Brain pericyte (primary cell): ENCODE measurements at regions not wholly inside any gene's neighbourhood (a gene's known extent, or its start where the extent isn't known, plus 50 kb on each side); places are given as distances from the start of the nearest gene placed in this dataset.
A peak's percentile ranks its signal among the peaks of the same experiment; 100 is the strongest.

Source experiments
- DNase-seq: peaks from one replicate; pipeline ENCODE4 v3.0.0-alpha.2; 2012; ENCODE audit warnings: low read depth, low spot score

DNA sequence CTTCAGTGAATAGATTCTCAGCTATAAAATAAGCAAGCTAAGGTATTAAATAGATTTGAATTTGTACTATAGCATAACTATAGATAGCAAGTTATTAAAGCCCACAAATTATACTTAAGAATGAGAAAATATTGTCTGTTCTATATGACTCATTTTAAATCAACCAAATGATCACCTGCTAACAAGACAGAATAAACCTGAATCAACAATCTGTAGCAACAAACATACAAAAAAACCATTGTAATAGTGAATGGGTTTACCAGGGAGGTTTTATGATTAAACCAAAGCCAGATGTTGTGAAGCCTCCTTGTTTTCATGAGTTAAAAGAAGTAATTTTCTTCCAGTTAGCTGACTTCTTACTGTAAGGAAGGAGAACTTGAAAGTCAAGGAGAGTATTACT is 71.9 kb upstream of the HTR1B start:
- DNase-seq: no peak

DNA sequence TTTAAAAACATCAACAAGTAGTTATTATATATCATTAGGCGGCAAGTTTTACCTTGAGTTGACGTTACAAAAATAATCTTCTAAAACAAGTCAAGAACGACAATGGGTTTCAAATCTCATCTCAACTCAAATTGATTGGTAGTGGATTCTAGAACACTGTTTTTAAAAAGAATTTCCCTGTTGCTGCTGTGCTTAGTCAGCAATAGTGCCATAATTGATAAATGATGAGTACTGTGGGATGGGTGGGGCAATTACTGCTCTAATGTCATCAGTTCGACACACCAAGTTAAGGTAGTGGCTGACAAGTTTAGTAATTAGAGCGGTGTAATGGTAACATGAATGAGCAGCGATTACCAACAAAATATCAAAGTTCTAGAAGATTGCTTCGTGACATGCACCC is 73.4 kb upstream of the HTR1B start:
- DNase-seq: no peak

DNA sequence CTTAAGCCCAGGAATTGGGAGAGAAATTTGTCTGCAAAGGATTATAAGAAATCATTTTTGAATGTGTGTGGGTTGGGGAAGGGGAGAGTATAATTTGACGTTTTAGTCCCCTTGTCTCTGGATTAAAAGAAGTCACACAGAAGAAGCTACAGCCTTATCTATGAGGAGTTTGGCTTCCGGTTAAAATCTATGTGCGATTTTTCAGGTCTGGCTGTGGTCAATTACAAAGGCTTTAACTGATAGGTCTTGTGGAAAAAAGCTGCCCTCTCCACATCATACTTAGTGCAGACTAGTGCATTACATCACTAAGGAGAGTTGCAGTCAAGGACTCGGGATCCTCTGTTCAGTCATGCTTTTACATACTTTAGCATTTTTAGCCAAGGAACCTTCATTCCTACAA is 80.3 kb upstream of the HTR1B start:
- no peak for DNase-seq

DNA sequence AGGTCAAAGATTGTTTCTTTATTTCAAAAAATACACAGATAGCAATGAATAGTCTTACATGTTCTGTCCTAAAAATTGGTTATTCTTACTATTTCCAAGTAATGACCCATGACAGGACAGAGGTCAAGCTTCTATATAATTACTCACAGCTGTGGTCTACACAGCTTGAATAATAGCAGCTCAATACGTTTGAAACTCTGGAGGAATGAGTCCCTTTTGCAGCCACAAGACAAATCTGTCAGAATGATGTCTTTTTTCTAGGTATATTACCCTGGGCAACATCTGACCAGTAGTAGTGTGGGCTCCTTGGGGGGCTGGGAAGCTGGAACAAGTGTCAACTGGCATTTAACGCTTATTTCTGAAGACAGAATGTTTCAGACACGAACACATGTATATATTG is 84.9 kb upstream of the HTR1B start:
- DNase-seq: no peak

DNA sequence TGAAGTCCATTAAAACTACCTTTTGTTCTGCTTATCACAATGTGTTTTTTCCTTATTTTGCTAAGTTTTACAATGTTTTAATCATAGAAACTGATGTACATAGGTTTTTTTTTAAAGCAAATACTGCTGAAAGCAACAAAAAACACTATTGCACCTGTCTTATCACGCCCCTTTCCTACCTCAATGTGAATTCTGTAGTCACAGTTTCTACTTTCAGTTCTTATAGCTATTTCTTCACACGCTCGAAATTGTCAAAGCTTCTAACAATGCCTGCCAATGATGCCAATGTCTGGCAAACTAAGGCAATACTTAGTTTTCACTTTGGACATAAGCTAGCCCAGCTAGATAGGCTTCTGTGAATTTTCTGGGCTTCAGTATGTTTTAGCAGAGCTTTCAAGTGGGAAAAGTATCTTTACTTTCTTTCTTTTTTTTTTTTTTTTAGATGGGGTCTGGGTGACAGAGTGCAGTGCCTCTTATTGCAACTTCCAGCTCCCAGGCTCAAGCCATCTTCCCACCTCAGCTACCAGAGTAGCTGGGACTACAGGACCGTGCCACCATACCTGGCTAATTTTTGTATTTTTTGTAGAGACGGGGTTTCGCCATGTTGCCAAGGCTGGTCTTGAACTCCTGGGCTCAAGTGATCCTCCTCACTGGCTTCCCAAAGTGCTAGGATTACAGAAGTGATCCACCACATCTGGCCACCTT is 85.5 kb upstream of the HTR1B start:
- no peak for DNase-seq

DNA sequence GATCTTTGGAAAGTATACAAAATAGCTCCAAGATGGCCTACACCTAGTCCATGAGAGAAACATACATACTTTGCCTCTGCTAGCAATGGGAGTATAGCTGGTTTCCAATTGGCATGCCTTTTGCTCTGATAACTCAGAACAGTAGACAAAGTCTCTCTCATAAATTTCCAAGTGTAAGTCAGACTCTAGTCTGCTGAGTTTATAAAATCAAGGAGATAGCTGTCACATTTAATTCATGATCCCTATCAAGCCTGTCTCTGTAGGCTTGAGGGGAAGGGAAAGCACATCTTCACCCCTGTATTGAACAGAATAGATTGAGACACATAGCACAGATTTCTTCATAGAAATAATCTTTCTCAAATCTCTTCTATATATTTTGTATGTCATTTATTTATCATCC is 87.8 kb upstream of the HTR1B start:
- no peak for DNase-seq

DNA sequence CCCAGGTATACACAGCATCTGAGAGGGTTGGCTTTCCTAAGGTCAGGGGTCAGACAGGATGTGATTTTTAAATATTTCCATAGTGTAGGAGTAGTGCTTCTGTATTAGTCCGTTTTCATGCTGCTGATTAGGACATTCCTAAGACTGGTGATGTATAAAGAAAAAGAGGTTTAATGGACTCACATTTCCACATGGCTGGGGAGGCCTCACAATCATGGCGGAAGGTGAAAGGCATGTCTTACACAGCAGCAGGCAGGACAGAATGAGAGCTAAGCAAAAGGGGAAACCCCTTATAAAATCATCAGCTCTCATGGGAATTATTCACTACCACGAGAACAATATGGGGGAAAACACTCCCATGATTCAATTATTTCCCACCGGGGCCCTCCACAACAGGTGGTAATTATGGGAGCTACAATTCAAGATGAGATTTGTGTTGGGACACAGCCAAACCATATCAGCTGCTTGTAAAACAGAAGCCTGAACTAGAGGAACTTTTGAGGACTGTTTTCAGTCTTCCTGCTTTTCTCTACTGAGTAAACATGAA is 91.0 kb upstream of the MEI4 start:
- peak; percentile 63 for DNase-seq

DNA sequence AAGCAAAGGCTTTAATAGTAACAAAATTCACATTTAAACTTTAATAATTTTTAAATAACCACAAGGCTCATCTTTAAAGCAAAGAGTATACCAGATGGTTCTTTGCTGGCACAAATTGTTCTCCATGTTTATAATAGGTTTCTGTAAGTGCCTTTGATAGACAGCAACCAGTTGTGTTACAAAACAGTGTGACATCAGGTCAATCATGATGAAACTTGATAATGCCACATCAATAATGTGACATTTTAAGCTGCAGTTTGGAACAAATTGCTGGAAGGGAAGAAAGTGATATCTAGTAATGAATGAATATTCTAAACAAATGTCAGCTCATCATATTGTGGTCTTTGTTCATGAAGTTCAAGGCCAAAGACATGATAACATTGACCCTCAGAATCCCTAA is 87.5 kb upstream of the MEI4 start:
- no peak for DNase-seq

DNA sequence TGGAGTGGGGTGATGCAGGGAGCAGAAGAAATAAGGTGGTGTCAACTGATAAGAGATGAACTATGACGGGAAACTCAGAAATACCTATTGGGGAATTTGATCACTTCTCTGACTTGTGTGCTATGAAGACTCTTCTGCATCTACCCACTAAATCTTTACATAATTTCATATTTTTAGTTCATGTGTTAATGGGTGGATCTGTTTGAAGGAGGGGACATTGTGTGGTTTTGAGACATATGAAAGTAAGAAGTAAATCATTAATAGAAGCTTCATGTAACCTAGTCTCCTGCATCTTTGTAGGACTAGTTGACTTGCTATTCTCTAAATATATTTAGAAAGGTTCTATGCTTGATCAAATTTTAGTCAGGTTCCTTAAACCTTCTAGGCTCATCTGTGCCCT is 86.6 kb upstream of the MEI4 start:
- no peak for DNase-seq

DNA sequence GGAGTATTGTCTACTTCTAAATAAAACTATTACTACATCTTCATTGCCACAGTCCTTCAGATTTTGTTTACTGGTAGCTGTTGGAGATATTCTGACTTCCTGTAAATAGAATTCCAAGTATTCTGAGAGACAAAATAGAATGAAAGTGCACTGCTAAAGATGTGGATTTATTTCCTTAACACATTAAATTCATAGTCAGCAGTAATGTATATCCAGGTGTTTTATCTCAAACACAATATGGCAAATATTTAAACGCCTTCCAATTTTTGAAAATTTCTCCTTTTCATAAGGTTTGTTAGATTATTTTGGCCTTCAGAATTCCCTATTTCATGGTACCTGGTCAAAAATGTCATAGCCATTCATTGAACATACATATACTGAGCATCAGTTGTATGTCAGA is 84.3 kb upstream of the MEI4 start:
- DNase-seq: no peak

DNA sequence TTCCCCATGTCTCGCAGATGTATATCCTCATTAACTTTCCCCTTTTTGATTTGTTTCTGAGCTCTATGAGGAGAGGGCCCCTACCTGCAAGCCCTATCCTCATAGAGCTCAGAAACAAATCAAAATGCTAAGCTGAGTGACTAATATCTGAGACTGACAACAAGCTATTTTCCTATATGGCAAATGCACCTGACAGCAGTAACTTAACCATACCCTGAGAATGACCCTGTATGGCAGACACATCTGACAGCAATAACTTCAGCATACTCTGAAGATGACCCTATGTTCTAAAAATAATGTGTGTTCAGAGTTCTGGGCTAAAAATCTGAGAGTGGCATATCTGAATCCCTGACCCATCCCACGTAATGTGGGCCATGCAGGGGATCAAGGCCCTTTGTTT is 79.0 kb upstream of the MEI4 start:
- no peak for DNase-seq

DNA sequence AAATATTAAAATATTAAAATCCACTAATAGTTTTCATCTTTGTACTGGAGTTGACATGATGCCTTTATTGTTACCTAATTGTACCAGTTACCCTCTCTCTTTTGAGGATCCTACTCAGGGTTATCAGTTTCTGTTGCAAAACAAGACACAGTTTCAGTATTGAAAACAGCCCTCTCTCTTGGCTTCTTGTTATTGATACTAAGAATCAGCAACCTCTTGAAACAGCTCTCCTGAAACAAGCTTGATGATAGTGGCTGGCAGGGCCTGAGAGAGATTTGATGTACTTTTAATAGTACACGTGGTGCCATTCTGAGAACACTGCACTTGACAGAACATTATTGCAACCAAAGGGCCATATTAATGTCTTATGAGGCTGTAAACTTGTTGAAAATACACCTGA is 64.9 kb upstream of the MEI4 start:
- DNase-seq: no peak
